Ishikawa (cell line): ENCODE measurements at regions not wholly inside any gene's neighbourhood (a gene's known extent, or its start where the extent isn't known, plus 50 kb on each side); places are given as distances from the start of the nearest gene placed in this dataset.

Source experiments
- CEBPB ChIP-seq: IDR thresholded peaks from 2 replicates; pipeline ENCODE4 v1.6.1; 2012
- RAD21 ChIP-seq: IDR thresholded peaks from 2 replicates; pipeline ENCODE4 v1.6.1; 2012; ENCODE audit warnings: low read depth
- TF ChIP-seq, protein P1 (sequence below): IDR thresholded peaks from 2 replicates; pipeline ENCODE4 v1.6.1; 2012

GRCh38 chr12:34399631-34400410 is 377.5 kb downstream of the ALG10 start:
- TF ChIP-seq CEBPB (no peak), RAD21 (no peak)
- TF ChIP-seq, protein P1, sequence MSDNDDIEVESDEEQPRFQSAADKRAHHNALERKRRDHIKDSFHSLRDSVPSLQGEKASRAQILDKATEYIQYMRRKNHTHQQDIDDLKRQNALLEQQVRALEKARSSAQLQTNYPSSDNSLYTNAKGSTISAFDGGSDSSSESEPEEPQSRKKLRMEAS, result no peak
